ENCODE measurements at regions not wholly inside any gene's neighbourhood (a gene's known extent, or its start where the extent isn't known, plus 50 kb on each side); places are given as distances from the start of the nearest gene placed in this dataset.

- no peak overlapping the region for H3K4me3 ChIP-seq (ENCODE audit: low read depth, low read length)
- TF ChIP-seq, protein P1, sequence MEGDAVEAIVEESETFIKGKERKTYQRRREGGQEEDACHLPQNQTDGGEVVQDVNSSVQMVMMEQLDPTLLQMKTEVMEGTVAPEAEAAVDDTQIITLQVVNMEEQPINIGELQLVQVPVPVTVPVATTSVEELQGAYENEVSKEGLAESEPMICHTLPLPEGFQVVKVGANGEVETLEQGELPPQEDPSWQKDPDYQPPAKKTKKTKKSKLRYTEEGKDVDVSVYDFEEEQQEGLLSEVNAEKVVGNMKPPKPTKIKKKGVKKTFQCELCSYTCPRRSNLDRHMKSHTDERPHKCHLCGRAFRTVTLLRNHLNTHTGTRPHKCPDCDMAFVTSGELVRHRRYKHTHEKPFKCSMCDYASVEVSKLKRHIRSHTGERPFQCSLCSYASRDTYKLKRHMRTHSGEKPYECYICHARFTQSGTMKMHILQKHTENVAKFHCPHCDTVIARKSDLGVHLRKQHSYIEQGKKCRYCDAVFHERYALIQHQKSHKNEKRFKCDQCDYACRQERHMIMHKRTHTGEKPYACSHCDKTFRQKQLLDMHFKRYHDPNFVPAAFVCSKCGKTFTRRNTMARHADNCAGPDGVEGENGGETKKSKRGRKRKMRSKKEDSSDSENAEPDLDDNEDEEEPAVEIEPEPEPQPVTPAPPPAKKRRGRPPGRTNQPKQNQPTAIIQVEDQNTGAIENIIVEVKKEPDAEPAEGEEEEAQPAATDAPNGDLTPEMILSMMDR (IDR thresholded peaks at IDR 0.05; ENCODE audit: borderline replicate concordance, insufficient read depth, low read depth, low read length), result no peak
These were observed 189.9 kb downstream of the UBE2E3 start for GRCh38 chr2:181170256-181170655.

GRCh38 chr2:181172676-181173075, 192.3 kb downstream of the UBE2E3 start:
- H3K4me3 ChIP-seq (ENCODE audit: low read depth, low read length), result no peak overlapping the region
- TF ChIP-seq, protein P1 (IDR thresholded peaks at IDR 0.05; ENCODE audit: borderline replicate concordance, insufficient read depth, low read depth, low read length), result no peak

- TF ChIP-seq, protein P1 (IDR thresholded peaks at IDR 0.05; ENCODE audit: borderline replicate concordance, insufficient read depth, low read depth, low read length), result no peak
- no peak overlapping the region for H3K4me3 ChIP-seq (ENCODE audit: low read depth, low read length)
These were observed 194.5 kb downstream of the UBE2E3 start for GRCh38 chr2:181174611-181175580.

- TF ChIP-seq, protein P1 (IDR thresholded peaks at IDR 0.05; ENCODE audit: borderline replicate concordance, insufficient read depth, low read depth, low read length), result no peak
- H3K4me3 ChIP-seq (ENCODE audit: low read depth, low read length), result no peak overlapping the region
These were observed 196.1 kb downstream of the UBE2E3 start for GRCh38 chr2:181176540-181176939.

GRCh38 chr2:181177376-181177775, 197.0 kb downstream of the UBE2E3 start:
- H3K4me3 ChIP-seq (ENCODE audit: low read depth, low read length), result no peak overlapping the region
- TF ChIP-seq, protein P1 (IDR thresholded peaks at IDR 0.05; ENCODE audit: borderline replicate concordance, insufficient read depth, low read depth, low read length), result no peak

DNA sequence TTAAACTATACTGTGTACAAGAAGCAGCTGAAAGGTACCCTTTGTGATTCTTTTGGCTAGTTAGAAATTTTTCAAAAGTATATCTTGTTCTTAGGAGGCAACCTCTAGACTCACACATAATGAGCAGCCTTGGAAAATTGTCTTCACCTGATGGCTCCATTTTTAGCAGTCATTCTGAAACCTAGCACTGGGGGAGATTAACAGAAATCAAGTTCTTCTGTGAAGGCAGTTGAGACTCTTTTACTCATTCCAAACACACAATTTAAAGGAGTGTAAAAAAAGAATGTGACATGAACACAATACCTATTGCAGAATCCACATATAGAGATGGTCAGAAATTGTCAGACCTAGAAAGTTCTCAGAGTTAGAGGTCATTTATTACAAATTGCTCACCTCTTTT, 197.7 kb downstream of the UBE2E3 start:
- H3K4me3 ChIP-seq (ENCODE audit: low read depth, low read length), result no peak overlapping the region
- TF ChIP-seq, protein P1 (IDR thresholded peaks at IDR 0.05; ENCODE audit: borderline replicate concordance, insufficient read depth, low read depth, low read length), result no peak

Measured in GM12875 (cell line).